ENCODE measurements at regions not wholly inside any gene's neighbourhood (a gene's known extent, or its start where the extent isn't known, plus 50 kb on each side); places are given as distances from the start of the nearest gene placed in this dataset.

GRCh38 chr17:36863131-36863530 lies 74.1 kb upstream of the LHX1 start:
- DNase-seq (ENCODE audit: low read depth in 3 of 3, low spot score in 1 of 3): no peak

- DNase-seq (ENCODE audit: low read depth in 3 of 3, low spot score in 1 of 3): no peak
Observed at GRCh38 chr17:36863676-36864612, 73.3 kb upstream of the LHX1 start.

- no peak for DNase-seq (ENCODE audit: low read depth in 3 of 3, low spot score in 1 of 3)
Observed at GRCh38 chr17:36864827-36865430, 72.3 kb upstream of the LHX1 start.

- no peak for DNase-seq (ENCODE audit: low read depth in 3 of 3, low spot score in 1 of 3)
Observed at GRCh38 chr17:36867716-36868341, 69.4 kb upstream of the LHX1 start.

GRCh38 chr17:36868777-36869176 lies 68.5 kb upstream of the LHX1 start:
- DNase-seq (ENCODE audit: low read depth in 3 of 3, low spot score in 1 of 3): no peak

- no peak for DNase-seq (ENCODE audit: low read depth in 3 of 3, low spot score in 1 of 3)
Observed at GRCh38 chr17:36869441-36869840, 67.8 kb upstream of the LHX1 start.

GRCh38 chr17:36869856-36870719 lies 67.2 kb upstream of the LHX1 start:
- no peak for DNase-seq (ENCODE audit: low read depth in 3 of 3, low spot score in 1 of 3)

- DNase-seq (ENCODE audit: low read depth in 3 of 3, low spot score in 1 of 3): no peak
Observed at GRCh38 chr17:36870720-36870999, 66.6 kb upstream of the LHX1 start.

GRCh38 chr17:36875698-36876293 lies 61.5 kb upstream of the LHX1 start:
- no peak for DNase-seq (ENCODE audit: low read depth in 3 of 3, low spot score in 1 of 3)

GRCh38 chr17:36876966-36877365 lies 60.3 kb upstream of the LHX1 start:
- no peak for DNase-seq (ENCODE audit: low read depth in 3 of 3, low spot score in 1 of 3)

- DNase-seq (ENCODE audit: low read depth in 3 of 3, low spot score in 1 of 3): no peak
Observed at GRCh38 chr17:36877771-36878170, 59.5 kb upstream of the LHX1 start.

GRCh38 chr17:36878216-36878615 lies 59.1 kb upstream of the LHX1 start:
- no peak for DNase-seq (ENCODE audit: low read depth in 3 of 3, low spot score in 1 of 3)

- no peak for DNase-seq (ENCODE audit: low read depth in 3 of 3, low spot score in 1 of 3)
Observed at GRCh38 chr17:36879027-36879426, 58.2 kb upstream of the LHX1 start.

- DNase-seq (ENCODE audit: low read depth in 3 of 3, low spot score in 1 of 3): no peak
Observed at GRCh38 chr17:36879624-36880131, 57.6 kb upstream of the LHX1 start.

GRCh38 chr17:36880268-36880905 lies 56.9 kb upstream of the LHX1 start:
- DNase-seq (ENCODE audit: low read depth in 3 of 3, low spot score in 1 of 3): no peak

- DNase-seq (ENCODE audit: low read depth in 3 of 3, low spot score in 1 of 3): no peak
Observed at GRCh38 chr17:36881323-36881722, 56.0 kb upstream of the LHX1 start.

- DNase-seq (ENCODE audit: low read depth in 3 of 3, low spot score in 1 of 3): no peak
Observed at GRCh38 chr17:36884495-36885152, 52.7 kb upstream of the LHX1 start.

GRCh38 chr17:36885153-36885735 lies 52.0 kb upstream of the LHX1 start:
- no peak for DNase-seq (ENCODE audit: low read depth in 3 of 3, low spot score in 1 of 3)

GRCh38 chr17:36885771-36886377 lies 51.4 kb upstream of the LHX1 start:
- no peak for DNase-seq (ENCODE audit: low read depth in 3 of 3, low spot score in 1 of 3)

Measured in stimulated activated CD4-positive, alpha-beta T cell treated with anti-CD3 and anti-CD28 coated beads, TNF-alpha, amount 100 ng/mL, for 1 hour (primary cell).